NB4 (cell line): ENCODE measurements at regions not wholly inside any gene's neighbourhood (a gene's known extent, or its start where the extent isn't known, plus 50 kb on each side); places are given as distances from the start of the nearest gene placed in this dataset.

Experiments
- CTCF ChIP-seq: IDR thresholded peaks from one replicate; pipeline ENCODE4 v1.5.1; 2012; ENCODE audit warnings: low read depth, low read length
- MAX ChIP-seq: IDR thresholded peaks from 2 replicates; pipeline ENCODE4 v1.6.1; 2011; ENCODE audit warnings: low read depth, low read length
- POLR2A ChIP-seq: IDR thresholded peaks from 2 replicates; pipeline ENCODE4 v1.6.1; 2011; ENCODE audit warnings: mild to moderate bottlenecking; ENCODE audit not compliant: insufficient read length; ENCODE audit errors: extremely low read depth

DNA sequence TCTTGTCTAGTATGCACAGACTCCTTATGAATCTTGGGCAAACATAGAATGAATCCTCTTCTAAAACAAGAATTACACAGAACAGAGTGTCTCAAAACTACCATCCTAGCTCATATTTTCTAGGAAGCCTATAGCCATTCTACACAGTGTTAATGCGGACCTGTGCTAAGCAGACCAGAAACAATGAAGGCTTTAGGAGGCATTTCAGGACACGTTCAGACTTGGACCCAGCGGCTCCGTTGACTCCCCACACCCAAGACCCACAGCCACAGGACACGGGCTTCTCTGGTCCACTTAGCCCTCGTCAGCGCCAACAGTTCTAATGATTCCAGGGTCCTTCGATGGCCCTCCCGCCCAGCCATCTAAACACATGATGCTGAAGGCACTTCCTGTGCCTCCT lies 182.2 kb downstream of the BCL11A start:
- TF ChIP-seq CTCF (no peak), POLR2A (no peak), MAX (no peak)
